H1 (cell line): ENCODE measurements at regions not wholly inside any gene's neighbourhood (a gene's known extent, or its start where the extent isn't known, plus 50 kb on each side); places are given as distances from the start of the nearest gene placed in this dataset.

Experiments used
- CBX5 ChIP-seq: fragments of 300-800, 300-1000 bp; sonication (generic); IDR thresholded peaks from 2 replicates; pipeline ENCODE4 v1.7.1; 2016; ENCODE audit warnings: antibody characterized with exemption, low read length, low read depth
- EP300 ChIP-seq, 2 experiments: IDR thresholded peaks; 1 replicate in 1 of 2; 2 replicates in 1 of 2; pipeline ENCODE4 v1.6.1; 2011 to 2012; ENCODE audit warnings: low read depth in 2 of 2, low read length in 2 of 2, mild to moderate bottlenecking in 2 of 2, borderline replicate concordance in 1 of 2, inconsistent platforms in 1 of 2, moderate library complexity in 1 of 2
- MAX ChIP-seq: IDR thresholded peaks from 2 replicates; pipeline ENCODE4 v1.6.1; 2012; ENCODE audit warnings: inconsistent platforms
- POLR2A ChIP-seq, 2 experiments: IDR thresholded peaks; 1 replicate in 1 of 2; 2 replicates in 1 of 2; pipeline ENCODE4 v1.6.1; 2011; ENCODE audit warnings: low read depth in 2 of 2, low read length in 2 of 2, mild to moderate bottlenecking in 2 of 2; ENCODE audit errors: control extremely low read depth in 1 of 2
- SIX5 ChIP-seq: IDR thresholded peaks from 2 replicates; pipeline ENCODE4 v1.6.1; 2011; ENCODE audit warnings: mild to moderate bottlenecking, low read depth, low read length
- SRF ChIP-seq: IDR thresholded peaks from 2 replicates; pipeline ENCODE4 v1.6.1; 2011; ENCODE audit warnings: mild to moderate bottlenecking, low read depth, low read length, moderate library complexity
- TAF1 ChIP-seq: IDR thresholded peaks from 2 replicates; pipeline ENCODE4 v1.6.1; 2011; ENCODE audit warnings: mild to moderate bottlenecking, low read depth, low read length
- TF ChIP-seq, protein P1 (sequence below), 3 experiments: IDR thresholded peaks; 1 replicate in 2 of 3; 2 replicates in 1 of 3; pipeline versions ENCODE4 v1.5.1 to v1.6.1; 2011; ENCODE audit warnings: low read length in 3 of 3, mild to moderate bottlenecking in 3 of 3, inconsistent platforms in 2 of 3, low read depth in 1 of 3, moderate library complexity in 1 of 3; ENCODE audit not compliant: insufficient read depth in 1 of 3; ENCODE audit errors: control extremely low read depth in 1 of 3

DNA sequence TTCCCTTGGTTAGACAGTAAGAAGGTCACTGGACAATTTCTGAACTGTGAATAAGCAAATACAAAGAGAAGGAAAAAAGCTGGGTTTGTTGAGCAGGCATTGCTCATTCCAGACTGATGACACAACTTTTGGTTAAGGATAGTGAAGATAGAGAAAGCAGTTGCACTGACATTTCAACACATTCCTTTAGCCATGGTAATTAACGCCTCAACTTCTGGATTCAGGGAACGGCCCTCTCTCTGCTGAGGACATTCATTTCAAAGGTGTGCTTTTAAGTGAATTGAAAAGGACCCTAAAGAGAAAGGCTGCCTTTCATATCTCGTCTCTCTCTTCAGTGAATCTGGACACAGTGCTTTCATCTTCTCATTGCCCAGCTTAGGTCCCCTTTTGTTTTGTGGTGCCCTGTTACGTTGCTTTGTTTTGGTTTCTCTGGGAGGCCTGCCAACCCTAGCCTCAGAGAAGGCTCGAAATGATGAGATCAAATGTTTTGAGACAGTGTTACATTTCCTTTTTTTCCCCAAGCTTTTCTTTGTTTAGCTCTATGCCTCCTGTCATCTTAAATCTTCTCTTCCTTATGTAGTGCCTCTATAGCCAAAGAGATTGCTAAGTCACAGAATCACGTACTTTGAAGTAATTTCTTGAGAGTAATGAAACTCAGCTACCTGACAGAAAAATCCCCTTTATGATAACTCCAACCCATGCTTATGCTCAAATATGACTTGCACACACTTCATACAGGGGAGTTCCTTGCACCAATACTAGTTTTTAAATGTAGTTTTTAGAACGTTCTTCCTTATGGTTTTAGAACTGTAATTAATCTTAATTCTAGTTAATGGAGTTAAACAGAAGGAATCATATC lies 94.4 kb upstream of the IFNE start:
- TF ChIP-seq CBX5 (no peak), SIX5 (no peak), EP300 (IDR thresholded peaks at IDR 0.05; ENCODE audit: borderline replicate concordance in 1 of 2, low read depth in 2 of 2, low read length in 2 of 2) (no peak), POLR2A (IDR thresholded peaks at IDR 0.05; ENCODE audit: control extremely low read depth in 1 of 2, low read depth in 2 of 2, low read length in 2 of 2) (no peak), TAF1 (no peak), MAX (no peak), SRF (no peak)
- TF ChIP-seq, protein P1, sequence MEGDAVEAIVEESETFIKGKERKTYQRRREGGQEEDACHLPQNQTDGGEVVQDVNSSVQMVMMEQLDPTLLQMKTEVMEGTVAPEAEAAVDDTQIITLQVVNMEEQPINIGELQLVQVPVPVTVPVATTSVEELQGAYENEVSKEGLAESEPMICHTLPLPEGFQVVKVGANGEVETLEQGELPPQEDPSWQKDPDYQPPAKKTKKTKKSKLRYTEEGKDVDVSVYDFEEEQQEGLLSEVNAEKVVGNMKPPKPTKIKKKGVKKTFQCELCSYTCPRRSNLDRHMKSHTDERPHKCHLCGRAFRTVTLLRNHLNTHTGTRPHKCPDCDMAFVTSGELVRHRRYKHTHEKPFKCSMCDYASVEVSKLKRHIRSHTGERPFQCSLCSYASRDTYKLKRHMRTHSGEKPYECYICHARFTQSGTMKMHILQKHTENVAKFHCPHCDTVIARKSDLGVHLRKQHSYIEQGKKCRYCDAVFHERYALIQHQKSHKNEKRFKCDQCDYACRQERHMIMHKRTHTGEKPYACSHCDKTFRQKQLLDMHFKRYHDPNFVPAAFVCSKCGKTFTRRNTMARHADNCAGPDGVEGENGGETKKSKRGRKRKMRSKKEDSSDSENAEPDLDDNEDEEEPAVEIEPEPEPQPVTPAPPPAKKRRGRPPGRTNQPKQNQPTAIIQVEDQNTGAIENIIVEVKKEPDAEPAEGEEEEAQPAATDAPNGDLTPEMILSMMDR (IDR thresholded peaks at IDR 0.05; ENCODE audit: control extremely low read depth in 1 of 3, insufficient read depth in 1 of 3, low read depth in 1 of 3, low read length in 3 of 3) = no peak
